ENCODE measurements at regions not wholly inside any gene's neighbourhood (a gene's known extent, or its start where the extent isn't known, plus 50 kb on each side); places are given as distances from the start of the nearest gene placed in this dataset.

- DNase-seq (ENCODE audit: low read depth), result no peak
These were observed 770.5 kb downstream of the MED13L start for GRCh38 chr12:115506822-115507559.

- DNase-seq (ENCODE audit: low read depth), result no peak
These were observed 772.9 kb downstream of the MED13L start for GRCh38 chr12:115504306-115505290.

- no peak for DNase-seq (ENCODE audit: low read depth)
These were observed 776.6 kb downstream of the MED13L start for GRCh38 chr12:115500872-115501271.

GRCh38 chr12:115495300-115495699, 782.2 kb downstream of the MED13L start:
- DNase-seq (ENCODE audit: low read depth), result no peak

GRCh38 chr12:115492553-115492952, 784.9 kb downstream of the MED13L start:
- no peak for DNase-seq (ENCODE audit: low read depth)

GRCh38 chr12:115491511-115492250, 785.8 kb downstream of the MED13L start:
- no peak for DNase-seq (ENCODE audit: low read depth)

GRCh38 chr12:115489253-115489652, 788.2 kb downstream of the MED13L start:
- DNase-seq (ENCODE audit: low read depth), result no peak

- no peak for DNase-seq (ENCODE audit: low read depth)
These were observed 791.5 kb downstream of the MED13L start for GRCh38 chr12:115485967-115486366.

GRCh38 chr12:115485503-115485902, 792.0 kb downstream of the MED13L start:
- no peak for DNase-seq (ENCODE audit: low read depth)

GRCh38 chr12:115482943-115483342, 794.5 kb downstream of the MED13L start:
- DNase-seq (ENCODE audit: low read depth), result no peak

- no peak for DNase-seq (ENCODE audit: low read depth)
These were observed 796.4 kb downstream of the MED13L start for GRCh38 chr12:115481141-115481540.

- no peak for DNase-seq (ENCODE audit: low read depth)
These were observed 794.5 kb upstream of the TBX3 start for GRCh38 chr12:115478505-115478904.

- no peak for DNase-seq (ENCODE audit: low read depth)
These were observed 790.8 kb upstream of the TBX3 start for GRCh38 chr12:115474539-115475353.

GRCh38 chr12:115473257-115473956, 789.4 kb upstream of the TBX3 start:
- no peak for DNase-seq (ENCODE audit: low read depth)

GRCh38 chr12:115472852-115473251, 788.9 kb upstream of the TBX3 start:
- DNase-seq (ENCODE audit: low read depth), result no peak

- no peak for DNase-seq (ENCODE audit: low read depth)
These were observed 787.0 kb upstream of the TBX3 start for GRCh38 chr12:115470977-115471376.

GRCh38 chr12:115470526-115470925, 786.6 kb upstream of the TBX3 start:
- DNase-seq (ENCODE audit: low read depth), result no peak

GRCh38 chr12:115468087-115468510, 784.1 kb upstream of the TBX3 start:
- DNase-seq (ENCODE audit: low read depth), result no peak

GRCh38 chr12:115467531-115467930, 783.6 kb upstream of the TBX3 start:
- no peak for DNase-seq (ENCODE audit: low read depth)

GRCh38 chr12:115466076-115466475, 782.1 kb upstream of the TBX3 start:
- no peak for DNase-seq (ENCODE audit: low read depth)

- no peak for DNase-seq (ENCODE audit: low read depth)
These were observed 780.7 kb upstream of the TBX3 start for GRCh38 chr12:115464661-115465060.

Measured in iris pigment epithelial cell (primary cell).